GM06990 (cell line): ENCODE measurements at regions not wholly inside any gene's neighbourhood (a gene's known extent, or its start where the extent isn't known, plus 50 kb on each side); places are given as distances from the start of the nearest gene placed in this dataset.

Experiments used
- DNase-seq: peaks from one replicate; pipeline ENCODE4 v3.0.0-alpha.2; 2011; ENCODE audit not compliant: insufficient read length; ENCODE audit errors: extremely low read depth
- H3K27me3 ChIP-seq: replicated peaks from 2 replicates; pipeline ENCODE4 v1.6.0; 2011; ENCODE audit warnings: low read length; ENCODE audit not compliant: control insufficient read depth, insufficient read depth
- H3K36me3 ChIP-seq: 2 replicates; pipeline ENCODE4 v1.5.1; 2011; ENCODE audit warnings: low read length; ENCODE audit not compliant: control insufficient read depth, insufficient read depth
- H3K4me3 ChIP-seq: replicated peaks from 2 replicates; pipeline ENCODE4 v1.5.1; 2011; ENCODE audit warnings: low read depth, mild to moderate bottlenecking, control low read depth, low read length
- CTCF ChIP-seq: IDR thresholded peaks from 2 replicates; pipeline ENCODE4 v1.5.1; 2011; ENCODE audit warnings: low read length, control low read depth, mild to moderate bottlenecking, inconsistent platforms; ENCODE audit not compliant: insufficient read depth, poor library complexity, severe bottlenecking

GRCh38 chr7:54810401-54810800 is 51.4 kb upstream of the SEC61G start:
- Histone ChIP-seq H3K4me3 (no peak overlapping the region), H3K27me3 (no peaks in the 10 kb centered on the region), H3K36me3 (no peaks in the 10 kb centered on the region)
- DNase-seq: no peak
- TF ChIP-seq CTCF: no peak

GRCh38 chr7:54811041-54811845 is 52.2 kb upstream of the SEC61G start:
- Histone ChIP-seq H3K4me3 (no peak overlapping the region), H3K27me3 (no peaks in the 10 kb centered on the region), H3K36me3 (no peaks in the 10 kb centered on the region)
- no peak for TF ChIP-seq CTCF
- no peak for DNase-seq

GRCh38 chr7:54811846-54812254 is 52.8 kb upstream of the SEC61G start:
- TF ChIP-seq CTCF: no peak
- Histone ChIP-seq H3K27me3 (no peaks in the 10 kb centered on the region), H3K4me3 (no peak overlapping the region), H3K36me3 (no peaks in the 10 kb centered on the region)
- DNase-seq: no peak

- Histone ChIP-seq H3K27me3 (no peaks in the 10 kb centered on the region), H3K36me3 (no peaks in the 10 kb centered on the region), H3K4me3 (no peak overlapping the region)
- TF ChIP-seq CTCF: no peak
- DNase-seq: no peak
Observed at GRCh38 chr7:54812756-54813322, 53.8 kb upstream of the SEC61G start.

- no peaks in the 10 kb centered on the region for H3K36me3 ChIP-seq
Observed at GRCh38 chr7:54813398-54813797, 54.4 kb upstream of the SEC61G start.

More at GRCh38 chr7:54813398-54813797, 54.4 kb upstream of the SEC61G start:
- no peak for TF ChIP-seq CTCF
- Histone ChIP-seq H3K27me3 (no peaks in the 10 kb centered on the region), H3K4me3 (no peak overlapping the region)
- DNase-seq: no peak
